NCI-H510A (cell line): ENCODE measurements at regions not wholly inside any gene's neighbourhood (a gene's known extent, or its start where the extent isn't known, plus 50 kb on each side); places are given as distances from the start of the nearest gene placed in this dataset.
"Not testable (repeated sequence)": the region's sequence is repeated elsewhere in the genome, so short reads cannot be mapped to it uniquely, and the experiment has no call there.

Experiments used
- DNase-seq: peaks from one replicate; lab custom pipeline; 2025; lab: John Stamatoyannopoulos, UW

- DNase-seq: no peak
These were observed 116.6 kb downstream of the QRSL1 start for GRCh38 chr6:106745824-106746582.

- DNase-seq: peak; percentile 36
These were observed 115.9 kb downstream of the QRSL1 start for GRCh38 chr6:106745197-106745770.

- no peak for DNase-seq
These were observed 115.4 kb downstream of the QRSL1 start for GRCh38 chr6:106744781-106745180.

GRCh38 chr6:106744029-106744428 is 114.7 kb downstream of the QRSL1 start:
- not testable (repeated sequence) for DNase-seq

GRCh38 chr6:106743612-106744011 is 114.2 kb downstream of the QRSL1 start:
- DNase-seq: no peak

GRCh38 chr6:106740287-106740686 is 110.9 kb downstream of the QRSL1 start:
- DNase-seq: no peak

- no peak for DNase-seq
These were observed 110.0 kb downstream of the QRSL1 start for GRCh38 chr6:106739387-106739786.

GRCh38 chr6:106736502-106736901 is 107.1 kb downstream of the QRSL1 start:
- DNase-seq: no peak

- DNase-seq: no peak
These were observed 106.5 kb downstream of the QRSL1 start for GRCh38 chr6:106735828-106736227.

- DNase-seq: no peak
These were observed 105.8 kb downstream of the QRSL1 start for GRCh38 chr6:106735136-106735633.

GRCh38 chr6:106733386-106733785 is 104.0 kb downstream of the QRSL1 start:
- no peak for DNase-seq

GRCh38 chr6:106732376-106732940 is 103.1 kb downstream of the QRSL1 start:
- DNase-seq: no peak

- no peak for DNase-seq
These were observed 102.4 kb downstream of the QRSL1 start for GRCh38 chr6:106731843-106732160.

- no peak for DNase-seq
These were observed 101.9 kb downstream of the QRSL1 start for GRCh38 chr6:106731144-106731842.

- no peak for DNase-seq
These were observed 101.3 kb downstream of the QRSL1 start for GRCh38 chr6:106730718-106731117.

- no peak for DNase-seq
These were observed 100.9 kb downstream of the QRSL1 start for GRCh38 chr6:106730264-106730663.

GRCh38 chr6:106729841-106730240 is 100.5 kb downstream of the QRSL1 start:
- DNase-seq: no peak

GRCh38 chr6:106728296-106728870 is 99.0 kb downstream of the QRSL1 start:
- no peak for DNase-seq

- no peak for DNase-seq
These were observed 98.2 kb downstream of the QRSL1 start for GRCh38 chr6:106727480-106728149.

GRCh38 chr6:106724848-106725247 is 95.5 kb downstream of the QRSL1 start:
- DNase-seq: no peak

- DNase-seq: no peak
These were observed 95.0 kb downstream of the QRSL1 start for GRCh38 chr6:106724337-106724736.

GRCh38 chr6:106723419-106723818 is 94.0 kb downstream of the QRSL1 start:
- not testable (repeated sequence) for DNase-seq
